OCI-LY7 (cell line): ENCODE measurements at regions not wholly inside any gene's neighbourhood (a gene's known extent, or its start where the extent isn't known, plus 50 kb on each side); places are given as distances from the start of the nearest gene placed in this dataset.

Experiments
- EZH2phosphoT487 ChIP-seq: fragments of 200-600 bp; sonication (generic); IDR thresholded peaks from 2 replicates; pipeline ENCODE4 v1.6.1; 2018; ENCODE audit warnings: low read depth, borderline replicate concordance, mild to moderate bottlenecking, mixed run types, antibody characterized with exemption, low read length, moderate library complexity, mixed read lengths
- TF ChIP-seq, protein P1 (sequence below): fragments of 200-600 bp; sonication (generic); conservative IDR thresholded peaks from 2 replicates; pipeline ENCODE4 v1.5.1; 2014; ENCODE audit warnings: mild to moderate bottlenecking, antibody characterized with exemption, low read length, moderate library complexity, mixed read lengths

DNA sequence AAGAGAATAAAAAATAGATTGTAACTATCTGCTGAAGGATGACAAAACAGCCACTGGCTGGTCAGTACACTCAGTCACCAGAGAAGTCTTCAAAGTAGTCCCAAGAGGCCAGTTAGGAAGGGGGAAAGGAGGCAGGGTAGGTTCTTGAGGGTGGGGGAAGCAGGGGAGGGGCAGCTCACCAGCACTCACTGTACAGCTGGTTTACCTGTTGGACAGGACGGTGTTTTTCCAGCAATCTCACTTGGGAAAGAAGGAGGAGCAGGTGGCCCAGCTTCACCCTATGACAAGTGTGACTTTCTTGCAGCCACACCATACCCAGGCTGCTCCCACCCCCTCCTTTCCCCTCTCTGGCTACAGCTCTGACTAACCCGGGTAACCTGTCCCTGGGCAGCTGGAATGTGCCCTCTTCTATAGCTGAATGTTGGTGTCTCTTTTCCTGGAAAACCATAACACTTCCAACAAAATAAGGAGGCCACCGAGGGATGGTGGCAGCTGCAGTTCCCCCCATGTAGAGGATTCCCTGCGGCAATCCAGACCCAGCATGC lies 203.4 kb upstream of the NSMCE3 start:
- TF ChIP-seq, protein P1, sequence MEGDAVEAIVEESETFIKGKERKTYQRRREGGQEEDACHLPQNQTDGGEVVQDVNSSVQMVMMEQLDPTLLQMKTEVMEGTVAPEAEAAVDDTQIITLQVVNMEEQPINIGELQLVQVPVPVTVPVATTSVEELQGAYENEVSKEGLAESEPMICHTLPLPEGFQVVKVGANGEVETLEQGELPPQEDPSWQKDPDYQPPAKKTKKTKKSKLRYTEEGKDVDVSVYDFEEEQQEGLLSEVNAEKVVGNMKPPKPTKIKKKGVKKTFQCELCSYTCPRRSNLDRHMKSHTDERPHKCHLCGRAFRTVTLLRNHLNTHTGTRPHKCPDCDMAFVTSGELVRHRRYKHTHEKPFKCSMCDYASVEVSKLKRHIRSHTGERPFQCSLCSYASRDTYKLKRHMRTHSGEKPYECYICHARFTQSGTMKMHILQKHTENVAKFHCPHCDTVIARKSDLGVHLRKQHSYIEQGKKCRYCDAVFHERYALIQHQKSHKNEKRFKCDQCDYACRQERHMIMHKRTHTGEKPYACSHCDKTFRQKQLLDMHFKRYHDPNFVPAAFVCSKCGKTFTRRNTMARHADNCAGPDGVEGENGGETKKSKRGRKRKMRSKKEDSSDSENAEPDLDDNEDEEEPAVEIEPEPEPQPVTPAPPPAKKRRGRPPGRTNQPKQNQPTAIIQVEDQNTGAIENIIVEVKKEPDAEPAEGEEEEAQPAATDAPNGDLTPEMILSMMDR, result no peak
- TF ChIP-seq EZH2phosphoT487, result no peak
